GM12864 (cell line): ENCODE measurements at regions not wholly inside any gene's neighbourhood (a gene's known extent, or its start where the extent isn't known, plus 50 kb on each side); places are given as distances from the start of the nearest gene placed in this dataset.

ENCODE experiments used
- DNase-seq: peaks from one replicate; pipeline ENCODE4 v3.0.0-alpha.2; 2011; ENCODE audit warnings: low read depth
- H3K4me3 ChIP-seq: 2 replicates; pipeline ENCODE4 v1.5.1; 2011; ENCODE audit warnings: mild to moderate bottlenecking, low read depth, low read length, control low read depth
- CTCF ChIP-seq: IDR thresholded peaks from 2 replicates; pipeline ENCODE4 v1.5.1; 2011; ENCODE audit warnings: low read depth, mild to moderate bottlenecking, moderate library complexity, low read length, control low read depth, inconsistent platforms; ENCODE audit errors: missing control alignments

GRCh38 chr4:35689870-35690269 is 554.4 kb downstream of the ARAP2 start:
- DNase-seq: no peak
- no peak overlapping the region for H3K4me3 ChIP-seq
- no peak for TF ChIP-seq CTCF

GRCh38 chr4:35690271-35690670 is 554.0 kb downstream of the ARAP2 start:
- no peak overlapping the region for H3K4me3 ChIP-seq
- no peak for DNase-seq
- TF ChIP-seq CTCF: no peak

GRCh38 chr4:35695003-35695402 is 549.3 kb downstream of the ARAP2 start:
- H3K4me3 ChIP-seq: no peak overlapping the region
- DNase-seq: no peak
- TF ChIP-seq CTCF: no peak

GRCh38 chr4:35695421-35695820 is 548.9 kb downstream of the ARAP2 start:
- TF ChIP-seq CTCF: no peak
- H3K4me3 ChIP-seq: no peak overlapping the region
- no peak for DNase-seq

GRCh38 chr4:35697210-35697736 is 547.0 kb downstream of the ARAP2 start:
- no peak overlapping the region for H3K4me3 ChIP-seq
- TF ChIP-seq CTCF: no peak
- no peak for DNase-seq

- no peak for TF ChIP-seq CTCF
- H3K4me3 ChIP-seq: no peak overlapping the region
- no peak for DNase-seq
These were observed 543.7 kb downstream of the ARAP2 start for GRCh38 chr4:35700663-35701062.

- DNase-seq: no peak
- no peak for TF ChIP-seq CTCF
- no peak overlapping the region for H3K4me3 ChIP-seq
These were observed 535.2 kb downstream of the ARAP2 start for GRCh38 chr4:35709080-35709479.
